ENCODE measurements at regions not wholly inside any gene's neighbourhood (a gene's known extent, or its start where the extent isn't known, plus 50 kb on each side); places are given as distances from the start of the nearest gene placed in this dataset.

GRCh38 chr3:34828847-34829246 lies 810.5 kb upstream of the ARPP21 start:
- TF ChIP-seq CTCF (IDR thresholded peaks at IDR 0.05), result no peak
- TF ChIP-seq POLR2AphosphoS5 (IDR thresholded peaks at IDR 0.05), result no peak
- no peak for TF ChIP-seq EP300 (IDR thresholded peaks at IDR 0.05)

Measured in sigmoid colon (tissue), 4 donors.